Activated CD8-positive, alpha-beta T cell treated with anti-CD3 and anti-CD28 coated beads for 36 hours (primary cell): ENCODE measurements at regions not wholly inside any gene's neighbourhood (a gene's known extent, or its start where the extent isn't known, plus 50 kb on each side); places are given as distances from the start of the nearest gene placed in this dataset.

Experiments used
- ATAC-seq: fragments of 200-7000 bp; cut with Tn5 transposase; one replicate; pipeline ENCODE4 v1.10.0; 2021; ENCODE audit warnings: mild to moderate bottlenecking, moderate library complexity
- CTCF ChIA-PET: fragments of 350-600 bp; sonication (Branson Sonifier 250); formaldehyde crosslinking; loops from one replicate; lab custom pipeline; 2021; ENCODE audit warnings: antibody characterized with exemption; lab: Charles Lee
- POLR2A ChIA-PET: fragments of 350-600 bp; sonication (Branson Sonifier 250); formaldehyde crosslinking; loops from one replicate; lab custom pipeline; 2021; ENCODE audit warnings: antibody characterized with exemption; lab: Charles Lee
- DNase-seq: peaks from one replicate; pipeline ENCODE4 v3.0.0-alpha.2; 2020
- H3K27ac Mint-ChIP-seq: one replicate; pipeline ENCODE4 v1.8.0; 2021; ENCODE audit warnings: mild to moderate bottlenecking, mixed read lengths
- H3K27me3 Mint-ChIP-seq: one replicate; pipeline ENCODE4 v1.8.0; 2021; ENCODE audit warnings: mixed read lengths
- H3K36me3 Mint-ChIP-seq: one replicate; pipeline ENCODE4 v1.8.0; 2021; ENCODE audit warnings: low read depth, mixed read lengths
- H3K4me1 Mint-ChIP-seq: one replicate; pipeline ENCODE4 v1.8.0; 2021; ENCODE audit warnings: low read depth, mixed read lengths
- H3K4me3 Mint-ChIP-seq: one replicate; pipeline ENCODE4 v1.8.0; 2021; ENCODE audit warnings: mild to moderate bottlenecking, moderate library complexity, mixed read lengths
- H3K9me3 Mint-ChIP-seq: one replicate; pipeline ENCODE4 v1.8.0; 2021; ENCODE audit warnings: mixed read lengths
- intact Hi-C: fragments of 100-400 bp; cut with micrococcal nuclease; formaldehyde crosslinking; loops from one replicate; pipeline ENCODE4 v1.10.0; 2022
- TF ChIP-seq, protein P1 (sequence below): fragments of 200-600 bp; IDR thresholded peaks from one replicate; pipeline ENCODE4 v1.8.0; 2022; ENCODE audit warnings: antibody characterized with exemption, mild to moderate bottlenecking

- intact Hi-C loops: no loop called here
- ATAC-seq: no peak
- H3K9me3 Mint-ChIP-seq: peaks cover 3% of the 10 kb centered on the region
- no peak overlapping the region for H3K27ac Mint-ChIP-seq
- TF ChIP-seq, protein P1, sequence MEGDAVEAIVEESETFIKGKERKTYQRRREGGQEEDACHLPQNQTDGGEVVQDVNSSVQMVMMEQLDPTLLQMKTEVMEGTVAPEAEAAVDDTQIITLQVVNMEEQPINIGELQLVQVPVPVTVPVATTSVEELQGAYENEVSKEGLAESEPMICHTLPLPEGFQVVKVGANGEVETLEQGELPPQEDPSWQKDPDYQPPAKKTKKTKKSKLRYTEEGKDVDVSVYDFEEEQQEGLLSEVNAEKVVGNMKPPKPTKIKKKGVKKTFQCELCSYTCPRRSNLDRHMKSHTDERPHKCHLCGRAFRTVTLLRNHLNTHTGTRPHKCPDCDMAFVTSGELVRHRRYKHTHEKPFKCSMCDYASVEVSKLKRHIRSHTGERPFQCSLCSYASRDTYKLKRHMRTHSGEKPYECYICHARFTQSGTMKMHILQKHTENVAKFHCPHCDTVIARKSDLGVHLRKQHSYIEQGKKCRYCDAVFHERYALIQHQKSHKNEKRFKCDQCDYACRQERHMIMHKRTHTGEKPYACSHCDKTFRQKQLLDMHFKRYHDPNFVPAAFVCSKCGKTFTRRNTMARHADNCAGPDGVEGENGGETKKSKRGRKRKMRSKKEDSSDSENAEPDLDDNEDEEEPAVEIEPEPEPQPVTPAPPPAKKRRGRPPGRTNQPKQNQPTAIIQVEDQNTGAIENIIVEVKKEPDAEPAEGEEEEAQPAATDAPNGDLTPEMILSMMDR: no peak
- CTCF ChIA-PET: no interaction called here
- peaks cover 1% of the 10 kb centered on the region for H3K27me3 Mint-ChIP-seq
- DNase-seq: no peak
- POLR2A ChIA-PET: no interaction called here
- no peaks in the 10 kb centered on the region for H3K36me3 Mint-ChIP-seq
- no peak overlapping the region for H3K4me3 Mint-ChIP-seq
- H3K4me1 Mint-ChIP-seq: no peaks in the 10 kb centered on the region
Measured at GRCh38 chr18:78603102-78603983, 376.3 kb upstream of the SALL3 start.

DNA sequence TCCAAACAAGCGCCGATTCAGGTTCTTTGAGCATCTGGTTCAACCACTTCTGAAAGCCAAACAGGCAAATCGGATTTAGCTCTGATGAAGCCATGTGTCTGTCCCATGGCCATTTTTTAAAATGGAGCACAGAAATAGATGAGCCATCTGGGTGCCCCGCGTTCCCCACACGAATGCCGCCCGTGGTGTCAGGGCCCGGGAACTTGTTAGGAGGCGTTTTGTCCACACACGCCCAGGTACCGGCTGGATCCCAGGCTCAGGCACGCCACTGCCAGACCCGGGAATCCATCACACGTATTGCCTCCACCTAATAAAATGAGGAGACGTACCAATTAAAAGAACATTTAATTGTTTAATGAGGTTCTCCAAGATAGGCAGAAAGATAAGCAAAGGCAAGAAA lies 374.4 kb upstream of the SALL3 start:
- DNase-seq: no peak
- TF ChIP-seq, protein P1: no peak
- CTCF ChIA-PET: no interaction called here
- no peaks in the 10 kb centered on the region for H3K4me1 Mint-ChIP-seq
- no peak overlapping the region for H3K27ac Mint-ChIP-seq
- H3K36me3 Mint-ChIP-seq: no peaks in the 10 kb centered on the region
- POLR2A ChIA-PET: no interaction called here
- H3K27me3 Mint-ChIP-seq: peaks cover 1% of the 10 kb centered on the region
- intact Hi-C loops: no loop called here
- H3K4me3 Mint-ChIP-seq: no peak overlapping the region
- peaks cover 3% of the 10 kb centered on the region for H3K9me3 Mint-ChIP-seq
- no peak for ATAC-seq

DNA sequence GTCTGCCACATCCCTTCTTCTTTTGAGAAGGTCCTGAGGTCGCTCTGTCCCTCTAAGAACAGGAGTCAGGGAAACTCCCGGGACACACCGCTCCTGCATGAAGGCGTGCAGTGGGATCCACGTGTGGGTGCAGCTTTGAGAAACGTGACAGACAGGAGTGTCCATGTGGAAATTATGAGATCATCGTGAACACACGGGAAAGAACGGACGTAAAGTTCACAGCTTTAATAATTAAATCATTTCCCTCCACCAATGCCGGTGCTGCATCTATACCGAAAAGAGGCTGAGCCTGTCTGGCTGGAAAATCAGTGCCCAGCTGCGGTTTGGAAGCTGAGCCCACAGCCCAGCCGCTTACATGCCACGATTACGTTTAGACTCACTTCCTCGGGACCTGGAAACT lies 372.4 kb upstream of the SALL3 start:
- H3K4me1 Mint-ChIP-seq: no peaks in the 10 kb centered on the region

DNA sequence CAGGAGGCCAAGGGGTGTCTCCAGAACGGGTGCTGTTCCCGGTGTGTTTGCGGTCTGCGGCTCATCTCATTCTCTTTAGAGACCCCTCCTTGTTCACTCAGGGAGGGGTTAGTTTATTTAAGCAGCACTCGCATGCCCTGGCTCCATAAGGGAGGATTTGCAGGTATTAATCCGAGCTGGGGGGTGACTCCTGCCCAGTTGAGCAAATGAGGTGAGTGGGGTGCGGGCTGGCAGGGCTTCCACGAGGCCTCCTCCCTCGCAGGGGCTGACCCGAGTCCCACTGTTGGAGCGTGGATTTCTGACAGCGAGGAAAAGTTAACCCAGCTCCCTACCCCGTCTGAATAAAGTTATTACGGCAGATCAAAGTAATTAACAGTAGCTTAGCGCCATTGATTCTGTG lies 371.8 kb upstream of the SALL3 start:
- no peaks in the 10 kb centered on the region for H3K4me1 Mint-ChIP-seq
- TF ChIP-seq, protein P1: no peak
- intact Hi-C loops: no loop called here
- H3K9me3 Mint-ChIP-seq: peaks cover 3% of the 10 kb centered on the region
- no peaks in the 10 kb centered on the region for H3K36me3 Mint-ChIP-seq
- DNase-seq: no peak
- peaks cover 1% of the 10 kb centered on the region for H3K27me3 Mint-ChIP-seq
- ATAC-seq: no peak
- no peak overlapping the region for H3K27ac Mint-ChIP-seq
- H3K4me3 Mint-ChIP-seq: no peak overlapping the region
- ChIA-PET POLR2A (no interaction called here), CTCF (no interaction called here)

More for the DNA sequence above, 372.4 kb upstream of the SALL3 start:
- intact Hi-C loops: no loop called here
- ChIA-PET POLR2A (no interaction called here), CTCF (no interaction called here)
- ATAC-seq: no peak
- peaks cover 1% of the 10 kb centered on the region for H3K27me3 Mint-ChIP-seq
- peaks cover 3% of the 10 kb centered on the region for H3K9me3 Mint-ChIP-seq
- DNase-seq: no peak
- H3K27ac Mint-ChIP-seq: no peak overlapping the region
- no peaks in the 10 kb centered on the region for H3K36me3 Mint-ChIP-seq
- TF ChIP-seq, protein P1: no peak
- no peak overlapping the region for H3K4me3 Mint-ChIP-seq

DNA sequence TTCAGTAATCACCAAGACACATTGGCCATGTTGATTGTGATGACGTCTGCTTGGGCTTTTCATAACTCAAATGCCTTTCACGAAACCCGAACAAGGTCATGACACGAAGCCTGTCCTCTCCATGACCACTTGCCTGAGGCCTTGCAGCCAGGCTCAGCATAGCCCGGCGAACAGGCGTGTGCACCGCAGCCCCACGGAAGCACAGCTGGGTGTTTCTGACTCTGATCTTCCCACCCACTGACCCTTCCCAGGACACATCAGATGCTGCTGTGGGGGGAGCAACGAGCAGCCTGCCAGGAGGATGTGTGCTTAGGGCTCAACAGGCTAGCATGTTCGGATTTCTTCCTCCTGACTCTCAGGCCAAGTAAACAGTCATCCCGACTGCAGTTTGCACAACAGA lies 369.4 kb upstream of the SALL3 start:
- TF ChIP-seq, protein P1: no peak
- POLR2A ChIA-PET: no interaction called here
- H3K27ac Mint-ChIP-seq: no peak overlapping the region
- H3K36me3 Mint-ChIP-seq: no peaks in the 10 kb centered on the region
- H3K4me3 Mint-ChIP-seq: no peak overlapping the region
- no peaks in the 10 kb centered on the region for H3K4me1 Mint-ChIP-seq
- peaks cover 9% of the 10 kb centered on the region for H3K9me3 Mint-ChIP-seq
- H3K27me3 Mint-ChIP-seq: peaks cover 3% of the 10 kb centered on the region
- DNase-seq (no peak), ATAC-seq (no peak)
- CTCF ChIA-PET: no interaction called here
- intact Hi-C loops: no loop called here
